Esophagus muscularis mucosa (tissue), 3 donors: ENCODE measurements at regions not wholly inside any gene's neighbourhood (a gene's known extent, or its start where the extent isn't known, plus 50 kb on each side); places are given as distances from the start of the nearest gene placed in this dataset.

Experiments used
- CTCF ChIP-seq, 3 experiments: fragments of 200-600 bp in 2 of 3; fragments of 450-650 bp in 1 of 3; sonication (generic) in 2 of 3; IDR thresholded peaks; one replicate each; pipeline ENCODE4 v1.5.1; 2017 to 2019; ENCODE audit warnings: antibody characterized with exemption in 3 of 3, mild to moderate bottlenecking in 2 of 3, moderate library complexity in 1 of 3
- POLR2A ChIP-seq: fragments of 450-650 bp; IDR thresholded peaks from one replicate; pipeline ENCODE4 v1.6.1; 2017; ENCODE audit warnings: antibody characterized with exemption, moderate library complexity, mild to moderate bottlenecking, low read depth
- POLR2AphosphoS5 ChIP-seq, 2 donors: sonication (generic); formaldehyde crosslinking; IDR thresholded peaks; one replicate each; pipeline ENCODE4 v1.6.1; 2017; ENCODE audit warnings: antibody characterized with exemption in 2 of 2

GRCh38 chr17:53499277-53499676, 323.4 kb upstream of the KIF2B start:
- TF ChIP-seq CTCF (IDR thresholded peaks at IDR 0.05): no peak
- TF ChIP-seq POLR2A: no peak
- no peak for TF ChIP-seq POLR2AphosphoS5 (IDR thresholded peaks at IDR 0.05)
